ENCODE measurements at regions not wholly inside any gene's neighbourhood (a gene's known extent, or its start where the extent isn't known, plus 50 kb on each side); places are given as distances from the start of the nearest gene placed in this dataset.

DNA sequence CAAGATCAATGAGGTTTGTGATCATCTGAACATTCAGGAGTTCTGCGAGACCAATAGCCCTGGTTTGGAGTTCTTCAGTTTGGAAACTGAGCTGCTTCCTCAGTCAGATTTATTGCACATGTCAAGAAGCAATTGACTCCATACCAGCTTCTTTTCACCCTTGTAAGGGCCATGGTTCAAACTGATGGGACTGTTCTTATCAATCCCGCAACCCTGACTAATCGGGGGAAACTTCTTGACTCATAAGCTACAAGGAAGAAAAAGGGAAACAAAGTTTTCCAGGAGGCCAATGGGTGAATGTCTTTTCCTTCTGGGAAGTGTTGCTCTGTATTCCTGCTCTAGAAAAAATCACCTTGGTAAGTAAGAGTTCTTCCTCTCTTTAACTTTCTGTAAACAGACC is 187.9 kb downstream of the MIS18A start:
- Histone ChIP-seq H3K4me3 (replicated peaks in 1 of 3) (no peak overlapping the region), H3K4me1 (no peaks in the 10 kb centered on the region), H3K27me3 (no peaks in the 10 kb centered on the region), H3K9me3 (no peaks in the 10 kb centered on the region), H3K36me3 (no peaks in the 10 kb centered on the region), H3K27ac (no peak overlapping the region)
- no peak for DNase-seq
- intact Hi-C loops (cut with DNase I) = no loop called here
- 95 to 97% methylated on average over 3 of the region's 3 CpGs for WGBS, 2 donors
- TF ChIP-seq POLR2A (IDR thresholded peaks at IDR 0.05) (no peak), CTCF (IDR thresholded peaks at IDR 0.05) (no peak)

- intact Hi-C loops (cut with DNase I) = no loop called here
- WGBS, 2 donors = 69 to 73% methylated on average over 2 of the region's 2 CpGs
These were observed 189.1 kb downstream of the MIS18A start for GRCh38 chr21:32089766-32090165.

DNA sequence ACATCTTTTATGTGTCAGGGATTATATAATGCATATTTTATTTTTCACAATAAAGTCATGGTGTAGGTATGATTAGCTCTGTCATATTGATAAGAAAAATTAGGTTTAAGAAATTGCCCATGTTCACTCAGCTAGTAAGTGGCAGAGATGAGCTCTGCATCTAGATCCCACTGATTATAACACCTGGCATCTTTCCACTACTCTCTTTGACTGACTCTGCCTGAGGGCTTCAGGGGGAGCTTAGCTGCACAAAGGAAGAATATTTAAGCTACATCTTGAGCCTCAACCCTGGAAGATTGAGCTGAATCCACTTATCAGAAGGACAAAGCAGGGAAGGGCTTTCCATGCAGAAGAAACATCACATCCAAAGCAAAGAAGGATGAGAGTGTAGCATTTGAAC is 190.4 kb downstream of the MIS18A start:
- no peaks in the 10 kb centered on the region for H3K9me3 ChIP-seq
- H3K36me3 ChIP-seq = no peaks in the 10 kb centered on the region
- DNase-seq = no peak
- no peak overlapping the region for H3K27ac ChIP-seq
- no peaks in the 10 kb centered on the region for H3K27me3 ChIP-seq
- intact Hi-C loops (cut with DNase I) = no loop called here
- H3K4me1 ChIP-seq = no peaks in the 10 kb centered on the region
- no peak for TF ChIP-seq POLR2A (IDR thresholded peaks at IDR 0.05)
- no peak for TF ChIP-seq CTCF (IDR thresholded peaks at IDR 0.05)
- H3K4me3 ChIP-seq (replicated peaks in 1 of 3) = no peak overlapping the region

More at GRCh38 chr21:32089766-32090165, 189.1 kb downstream of the MIS18A start:
- no peaks in the 10 kb centered on the region for H3K4me1 ChIP-seq
- no peaks in the 10 kb centered on the region for H3K36me3 ChIP-seq
- no peak overlapping the region for H3K27ac ChIP-seq
- no peaks in the 10 kb centered on the region for H3K9me3 ChIP-seq
- no peak for TF ChIP-seq POLR2A (IDR thresholded peaks at IDR 0.05)
- no peak for TF ChIP-seq CTCF (IDR thresholded peaks at IDR 0.05)
- DNase-seq = no peak
- H3K4me3 ChIP-seq (replicated peaks in 1 of 3) = no peak overlapping the region
- H3K27me3 ChIP-seq = no peaks in the 10 kb centered on the region

GRCh38 chr21:32087447-32087846 is 191.4 kb downstream of the MIS18A start:
- Histone ChIP-seq H3K9me3 (no peaks in the 10 kb centered on the region), H3K36me3 (no peaks in the 10 kb centered on the region), H3K4me1 (no peaks in the 10 kb centered on the region), H3K27ac (no peak overlapping the region), H3K27me3 (no peaks in the 10 kb centered on the region), H3K4me3 (replicated peaks in 1 of 3) (no peak overlapping the region)
- intact Hi-C loops (cut with DNase I) = no loop called here
- TF ChIP-seq CTCF (IDR thresholded peaks at IDR 0.05) = no peak
- no peak for TF ChIP-seq POLR2A (IDR thresholded peaks at IDR 0.05)
- 55 to 86% methylated on average over 1 of the region's 1 CpG for WGBS, 2 donors
- no peak for DNase-seq

- intact Hi-C loops (cut with DNase I) = no loop called here
- 73 to 74% methylated on average over 2 of the region's 2 CpGs for WGBS, 2 donors
- H3K4me1 ChIP-seq = no peaks in the 10 kb centered on the region
These were observed 195.7 kb downstream of the MIS18A start for GRCh38 chr21:32083197-32083596.

More at GRCh38 chr21:32083197-32083596, 195.7 kb downstream of the MIS18A start:
- H3K27me3 ChIP-seq = no peaks in the 10 kb centered on the region
- no peak for DNase-seq
- H3K27ac ChIP-seq = no peak overlapping the region
- TF ChIP-seq POLR2A (IDR thresholded peaks at IDR 0.05) = no peak
- TF ChIP-seq CTCF (IDR thresholded peaks at IDR 0.05) = no peak
- H3K4me3 ChIP-seq (replicated peaks in 1 of 3) = no peak overlapping the region
- no peaks in the 10 kb centered on the region for H3K9me3 ChIP-seq
- H3K36me3 ChIP-seq = no peaks in the 10 kb centered on the region
